Activated B cell treated with CpG ODN at 0.5 μM for 24 hours (primary cell): ENCODE measurements at regions not wholly inside any gene's neighbourhood (a gene's known extent, or its start where the extent isn't known, plus 50 kb on each side); places are given as distances from the start of the nearest gene placed in this dataset.

Source experiments
- ATAC-seq: fragments of 200-7000 bp; cut with Tn5 transposase; one replicate; pipeline ENCODE4 v1.10.0; 2021; ENCODE audit warnings: low read depth, mild to moderate bottlenecking, moderate library complexity
- CTCF ChIA-PET: fragments of 350-600 bp; sonication (Branson Sonifier 250); formaldehyde crosslinking; loops from one replicate; lab custom pipeline; 2021; ENCODE audit warnings: antibody characterized with exemption; lab: Charles Lee
- POLR2A ChIA-PET: fragments of 350-600 bp; sonication (Branson Sonifier 250); formaldehyde crosslinking; loops from one replicate; lab custom pipeline; 2021; ENCODE audit warnings: antibody characterized with exemption; lab: Charles Lee
- DNase-seq: peaks from one replicate; pipeline ENCODE4 v3.0.0; 2022
- H3K27ac Mint-ChIP-seq: one replicate; pipeline ENCODE4 v1.8.0; 2020; ENCODE audit warnings: mixed read lengths
- H3K27me3 Mint-ChIP-seq: one replicate; pipeline ENCODE4 v1.8.0; 2021; ENCODE audit warnings: mixed read lengths
- H3K36me3 Mint-ChIP-seq: one replicate; pipeline ENCODE4 v1.8.0; 2021; ENCODE audit warnings: low read depth, mixed read lengths
- H3K4me1 Mint-ChIP-seq: one replicate; pipeline ENCODE4 v1.8.0; 2021; ENCODE audit warnings: mixed read lengths
- H3K4me3 Mint-ChIP-seq: one replicate; pipeline ENCODE4 v1.8.0; 2020; ENCODE audit warnings: mild to moderate bottlenecking, mixed read lengths
- H3K9me3 Mint-ChIP-seq: one replicate; pipeline ENCODE4 v1.8.0; 2020; ENCODE audit warnings: mixed read lengths
- intact Hi-C: fragments of 100-400 bp; cut with micrococcal nuclease; formaldehyde crosslinking; loops from one replicate; pipeline ENCODE4 v1.15.1; 2024
- TF ChIP-seq, protein P1 (sequence below): fragments of 200-600 bp; IDR thresholded peaks from one replicate; pipeline ENCODE4 v1.8.0; 2022; ENCODE audit warnings: antibody characterized with exemption, mild to moderate bottlenecking

DNA sequence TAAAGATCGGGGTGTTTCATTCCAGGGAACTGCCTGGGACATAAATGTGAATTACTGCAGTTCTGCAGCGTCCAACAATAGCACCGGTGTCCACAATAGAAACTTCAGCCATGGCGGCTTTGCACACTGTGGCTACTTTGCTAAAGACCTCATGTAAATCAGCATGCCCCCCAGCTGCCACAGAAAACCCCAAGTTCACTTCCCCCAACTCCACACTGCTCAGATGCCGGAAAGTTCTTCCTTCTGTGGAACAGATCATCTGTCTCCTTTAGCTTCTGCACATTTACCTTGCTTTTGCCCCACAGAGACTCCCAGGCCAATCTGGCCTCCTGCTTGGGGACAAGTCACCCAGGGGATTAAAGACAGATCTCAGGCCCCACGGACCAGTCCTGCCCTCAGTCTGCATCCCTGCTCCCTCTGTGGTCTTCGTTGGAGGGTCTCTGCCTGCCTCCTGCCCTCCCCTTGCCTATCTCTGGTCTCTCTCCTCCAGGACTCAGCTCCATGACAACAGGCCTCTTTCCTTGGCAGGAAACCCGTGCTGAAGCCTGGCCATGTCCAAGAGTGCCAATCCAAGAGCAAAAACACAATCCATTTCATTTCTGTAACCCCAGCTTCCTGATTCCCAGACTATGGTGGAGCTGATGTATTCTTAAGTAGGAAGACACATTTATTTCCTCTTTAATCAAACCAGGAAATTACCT lies 403.2 kb downstream of the RPS24 start:
- H3K4me3 Mint-ChIP-seq = no peak overlapping the region
- TF ChIP-seq, protein P1, sequence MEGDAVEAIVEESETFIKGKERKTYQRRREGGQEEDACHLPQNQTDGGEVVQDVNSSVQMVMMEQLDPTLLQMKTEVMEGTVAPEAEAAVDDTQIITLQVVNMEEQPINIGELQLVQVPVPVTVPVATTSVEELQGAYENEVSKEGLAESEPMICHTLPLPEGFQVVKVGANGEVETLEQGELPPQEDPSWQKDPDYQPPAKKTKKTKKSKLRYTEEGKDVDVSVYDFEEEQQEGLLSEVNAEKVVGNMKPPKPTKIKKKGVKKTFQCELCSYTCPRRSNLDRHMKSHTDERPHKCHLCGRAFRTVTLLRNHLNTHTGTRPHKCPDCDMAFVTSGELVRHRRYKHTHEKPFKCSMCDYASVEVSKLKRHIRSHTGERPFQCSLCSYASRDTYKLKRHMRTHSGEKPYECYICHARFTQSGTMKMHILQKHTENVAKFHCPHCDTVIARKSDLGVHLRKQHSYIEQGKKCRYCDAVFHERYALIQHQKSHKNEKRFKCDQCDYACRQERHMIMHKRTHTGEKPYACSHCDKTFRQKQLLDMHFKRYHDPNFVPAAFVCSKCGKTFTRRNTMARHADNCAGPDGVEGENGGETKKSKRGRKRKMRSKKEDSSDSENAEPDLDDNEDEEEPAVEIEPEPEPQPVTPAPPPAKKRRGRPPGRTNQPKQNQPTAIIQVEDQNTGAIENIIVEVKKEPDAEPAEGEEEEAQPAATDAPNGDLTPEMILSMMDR = no peak
- intact Hi-C loops = loop anchor here (10.0 kb wide), 1 partner anchor 758 kb away; no protein-coding TSS in a partner anchor

DNA sequence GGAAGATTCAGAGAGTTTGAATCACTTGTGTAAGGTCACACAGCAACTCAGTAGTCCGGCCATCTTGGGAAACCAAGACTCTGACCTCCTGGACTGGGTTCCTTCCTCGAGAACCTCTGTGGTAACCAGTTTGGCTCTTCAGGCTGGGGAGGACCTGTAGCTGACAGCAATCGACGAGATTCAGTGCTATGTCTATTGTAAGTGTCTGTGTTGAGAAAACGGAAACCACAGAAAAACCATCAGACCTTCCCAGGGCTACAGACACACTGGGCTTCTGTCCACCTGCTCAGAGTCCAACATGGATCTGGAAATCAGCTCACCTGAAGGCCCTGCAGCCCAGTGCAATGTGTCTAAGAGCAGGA lies 403.7 kb downstream of the RPS24 start:
- H3K36me3 Mint-ChIP-seq = no peaks in the 10 kb centered on the region
- ChIA-PET POLR2A (no interaction called here), CTCF (no interaction called here)
- intact Hi-C loops = loop anchor here (10.0 kb wide), 1 partner anchor 757 kb away; no protein-coding TSS in a partner anchor
- DNase-seq (no peak), ATAC-seq (no peak)
- H3K27me3 Mint-ChIP-seq = peaks cover 18% of the 10 kb centered on the region
- H3K9me3 Mint-ChIP-seq = no peaks in the 10 kb centered on the region
- H3K27ac Mint-ChIP-seq = no peak overlapping the region
- no peaks in the 10 kb centered on the region for H3K4me1 Mint-ChIP-seq
- no peak overlapping the region for H3K4me3 Mint-ChIP-seq
- TF ChIP-seq, protein P1 = no peak

More for the DNA sequence above, 403.2 kb downstream of the RPS24 start:
- ATAC-seq = no peak
- H3K4me1 Mint-ChIP-seq = no peaks in the 10 kb centered on the region
- no peak overlapping the region for H3K27ac Mint-ChIP-seq
- ChIA-PET POLR2A (no interaction called here), CTCF (no interaction called here)
- no peaks in the 10 kb centered on the region for H3K9me3 Mint-ChIP-seq
- no peak for DNase-seq
- no peaks in the 10 kb centered on the region for H3K36me3 Mint-ChIP-seq
- peaks cover 18% of the 10 kb centered on the region for H3K27me3 Mint-ChIP-seq

DNA sequence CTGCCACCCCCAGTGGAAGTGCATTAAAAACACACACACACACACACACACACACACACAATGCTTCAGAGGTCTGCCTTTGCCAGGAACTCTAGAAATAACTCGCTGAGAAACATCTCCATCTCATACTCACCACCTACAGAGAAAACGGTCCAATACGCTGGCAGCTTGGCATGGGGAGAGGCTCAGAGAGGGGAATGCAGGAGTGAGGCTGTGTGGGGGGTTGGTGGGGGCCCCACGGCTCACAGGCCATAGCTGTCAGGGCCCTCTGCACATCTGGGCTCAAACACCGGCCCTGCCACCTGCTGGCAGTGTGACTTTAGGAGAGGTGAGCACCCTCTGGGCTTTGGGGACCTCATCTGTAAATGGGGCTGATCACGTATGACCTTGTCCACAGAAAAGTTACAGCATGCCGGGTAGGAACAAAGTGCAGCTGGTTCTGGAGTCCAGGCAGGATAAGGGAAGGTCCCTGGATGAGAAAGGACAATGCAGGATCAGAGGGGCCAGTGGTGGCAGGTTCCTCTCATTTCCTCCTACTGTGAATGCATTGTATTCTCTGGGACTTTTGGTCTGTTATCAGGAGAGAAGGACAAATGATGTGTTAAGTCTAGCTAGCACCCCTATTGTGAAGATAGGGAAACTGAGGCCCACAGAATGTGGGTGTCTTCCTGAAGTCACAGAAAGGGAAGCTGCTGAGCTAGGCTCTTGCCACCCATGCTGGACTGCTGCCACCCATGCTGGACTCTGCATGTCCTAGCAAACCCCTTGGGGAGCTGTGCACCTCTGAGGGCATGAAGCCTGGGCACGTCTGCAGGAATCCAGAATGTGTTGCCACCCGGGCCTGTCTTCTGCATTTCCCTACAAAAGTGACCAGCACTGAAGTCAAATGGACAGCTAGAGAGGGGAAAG lies 404.6 kb downstream of the RPS24 start:
- H3K36me3 Mint-ChIP-seq = no peaks in the 10 kb centered on the region
- ChIA-PET POLR2A (no interaction called here), CTCF (no interaction called here)
- no peak overlapping the region for H3K4me3 Mint-ChIP-seq
- intact Hi-C loops = loop anchor here (1.0 to 10.0 kb wide), 2 partner anchors 391 to 757 kb away; no protein-coding TSS in a partner anchor
- H3K4me1 Mint-ChIP-seq = no peaks in the 10 kb centered on the region
- no peaks in the 10 kb centered on the region for H3K9me3 Mint-ChIP-seq
- TF ChIP-seq, protein P1 = no peak
- no peak for ATAC-seq
- no peak overlapping the region for H3K27ac Mint-ChIP-seq
- DNase-seq = no peak
- peaks cover 18% of the 10 kb centered on the region for H3K27me3 Mint-ChIP-seq

DNA sequence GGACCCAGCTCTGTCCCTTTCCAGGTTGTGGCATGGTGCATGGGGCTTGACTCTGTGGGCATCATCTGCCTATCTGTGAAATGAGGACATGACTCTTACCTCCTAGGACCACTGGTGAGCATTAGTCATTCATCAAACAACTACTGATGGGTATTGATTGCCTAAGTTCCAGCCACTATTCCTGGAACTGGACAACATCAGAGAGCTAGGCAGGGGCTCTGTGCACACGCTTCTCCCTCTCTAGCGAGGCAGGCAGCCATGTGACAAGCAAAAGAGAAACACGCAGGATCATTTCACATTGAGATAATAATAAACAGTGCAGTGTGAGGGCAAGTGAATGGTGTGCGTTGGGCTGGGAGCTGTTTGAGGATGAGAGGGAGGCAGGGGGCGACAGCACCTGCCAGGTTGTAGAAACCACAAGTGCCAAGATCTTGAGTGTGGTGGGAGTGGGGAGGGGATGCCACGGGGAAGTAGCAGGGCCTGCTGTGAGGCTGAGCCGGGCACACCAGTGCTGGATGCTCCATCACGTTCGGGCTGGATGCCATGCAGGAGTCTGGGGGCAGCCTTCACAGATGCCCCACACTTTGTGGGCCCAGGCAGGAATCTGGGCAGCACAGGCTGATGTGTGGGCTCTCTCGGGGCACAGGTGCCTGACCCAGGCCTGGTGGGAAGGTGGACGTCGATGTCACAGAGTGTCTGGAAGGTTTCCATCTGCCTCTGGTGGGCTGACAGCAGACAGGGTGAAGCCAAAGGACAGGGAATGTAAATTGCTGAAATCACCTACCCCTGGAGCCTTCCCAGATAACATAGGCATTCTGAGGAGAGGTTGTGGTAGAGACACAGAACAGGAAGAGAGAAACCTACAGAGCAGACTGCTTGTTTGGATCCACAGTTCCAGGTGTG lies 405.5 kb downstream of the RPS24 start:
- ATAC-seq (no peak), DNase-seq (no peak)
- POLR2A ChIA-PET = no interaction called here
- H3K27me3 Mint-ChIP-seq = peaks cover 18% of the 10 kb centered on the region
- H3K9me3 Mint-ChIP-seq = no peaks in the 10 kb centered on the region
- no peak overlapping the region for H3K4me3 Mint-ChIP-seq
- TF ChIP-seq, protein P1 = no peak
- intact Hi-C loops = loop anchor here (1.0 to 10.0 kb wide), 2 partner anchors 392 to 756 kb away; no protein-coding TSS in a partner anchor
- CTCF ChIA-PET = no interaction called here
- no peak overlapping the region for H3K27ac Mint-ChIP-seq
- no peaks in the 10 kb centered on the region for H3K4me1 Mint-ChIP-seq
- H3K36me3 Mint-ChIP-seq = no peaks in the 10 kb centered on the region
